ENCODE measurements at regions not wholly inside any gene's neighbourhood (a gene's known extent, or its start where the extent isn't known, plus 50 kb on each side); places are given as distances from the start of the nearest gene placed in this dataset.
A peak's percentile ranks its signal among the peaks of the same experiment; 100 is the strongest.

- no peak for TF ChIP-seq ZNF280B (CRISPR knock-in tag; IDR thresholded peaks at IDR 0.05; ENCODE audit: borderline replicate concordance)
- peak; percentile 96 for TF ChIP-seq FOXO1 (CRISPR knock-in tag; IDR thresholded peaks at IDR 0.05)
- TF ChIP-seq ELF3 (CRISPR knock-in tag; IDR thresholded peaks at IDR 0.05): 0 out of 2 replicates have a peak, but pooled peaks have one; percentile 26
- TF ChIP-seq MXI1 (IDR thresholded peaks at IDR 0.05; ENCODE audit: borderline replicate concordance, low read depth, low read length): peak; percentile 54; the same call in 1 of the 3 replicates
- TF ChIP-seq CREM (IDR thresholded peaks at IDR 0.05): peak; percentile 88
- no peak for TF ChIP-seq CREM (CRISPR knock-in tag; IDR thresholded peaks at IDR 0.05)
- peak; percentile 81 for TF ChIP-seq GATAD2A (CRISPR knock-in tag; IDR thresholded peaks at IDR 0.05)
- TF ChIP-seq DNMT3B (CRISPR knock-in tag; conservative IDR thresholded peaks at IDR 0.05): no peak
- peak; percentile 77 for TF ChIP-seq MED1 (CRISPR knock-in tag; IDR thresholded peaks at IDR 0.05)
- TF ChIP-seq ZNF816 (CRISPR knock-in tag; IDR thresholded peaks at IDR 0.05; ENCODE audit: borderline replicate concordance): peak; percentile 86; the same call in 1 of the 2 replicates
- no peak for TF ChIP-seq ZNF3 (CRISPR knock-in tag; IDR thresholded peaks at IDR 0.05)
- peak; percentile 90 for TF ChIP-seq BCL6 (CRISPR knock-in tag; IDR thresholded peaks at IDR 0.05)
- peak; percentile 42; the same call in 1 of the 2 replicates for TF ChIP-seq BHLHE40 (IDR thresholded peaks at IDR 0.05; ENCODE audit: low read length)
- TF ChIP-seq ZMYM4 (CRISPR knock-in tag; IDR thresholded peaks at IDR 0.05): peak; percentile 85
- no peak for TF ChIP-seq ZNF441 (CRISPR knock-in tag; IDR thresholded peaks at IDR 0.05; ENCODE audit: borderline replicate concordance)
- peak; percentile 90 for TF ChIP-seq MEF2D (CRISPR knock-in tag; IDR thresholded peaks at IDR 0.05)
- no peak for TF ChIP-seq E2F2 (CRISPR knock-in tag; IDR thresholded peaks at IDR 0.05; ENCODE audit: borderline replicate concordance)
- TF ChIP-seq CEBPB (IDR thresholded peaks at IDR 0.05; ENCODE audit: borderline replicate concordance, low read depth, low read length): no peak; the same call in 1 of the 2 replicates
- TF ChIP-seq RNF2 (conservative IDR thresholded peaks at IDR 0.05; ENCODE audit: low read depth): no peak
- TF ChIP-seq MLLT10 (CRISPR knock-in tag; IDR thresholded peaks at IDR 0.05): no peak
- TF ChIP-seq NR2F6 (IDR thresholded peaks at IDR 0.05): peak; percentile 97
- peak; percentile 91 for TF ChIP-seq NR2F6 (CRISPR knock-in tag; IDR thresholded peaks at IDR 0.05)
- no peak for TF ChIP-seq ZNF7 (CRISPR knock-in tag; IDR thresholded peaks at IDR 0.05)
- peak; percentile 83 for TF ChIP-seq MIER3 (CRISPR knock-in tag; IDR thresholded peaks at IDR 0.05; ENCODE audit: borderline replicate concordance)
- TF ChIP-seq ELF4 (CRISPR knock-in tag; IDR thresholded peaks at IDR 0.05; ENCODE audit: borderline replicate concordance): no peak
- TF ChIP-seq ZNF709 (CRISPR knock-in tag; IDR thresholded peaks at IDR 0.05): no peak
- TF ChIP-seq ATF2 (CRISPR knock-in tag; IDR thresholded peaks at IDR 0.05): 0 out of 2 replicates have a peak, but pooled peaks have one; percentile 25
- TF ChIP-seq ONECUT2 (CRISPR knock-in tag; IDR thresholded peaks at IDR 0.05): peak; percentile 46; the same call in 1 of the 2 replicates
- TF ChIP-seq RFX5 (IDR thresholded peaks at IDR 0.05; ENCODE audit: low read depth, low read length): no peak
- TF ChIP-seq NR1H2 (CRISPR knock-in tag; IDR thresholded peaks at IDR 0.05; ENCODE audit: borderline replicate concordance, low read depth): no peak
- peak; percentile 58; the same call in 1 of the 2 replicates for TF ChIP-seq IRF2 (CRISPR knock-in tag; IDR thresholded peaks at IDR 0.05)
- 0 out of 2 replicates have a peak, but pooled peaks have one; percentile 39 for TF ChIP-seq DRAP1 (CRISPR knock-in tag; IDR thresholded peaks at IDR 0.05)
- TF ChIP-seq ZNF678 (CRISPR knock-in tag; IDR thresholded peaks at IDR 0.05): no peak
Observed at GRCh38 chr7:110522761-110523200, 568.1 kb upstream of the LRRN3 start (continued).
